Effector memory CD4-positive, alpha-beta T cell (primary cell): ENCODE measurements at regions not wholly inside any gene's neighbourhood (a gene's known extent, or its start where the extent isn't known, plus 50 kb on each side); places are given as distances from the start of the nearest gene placed in this dataset.

Experiments used
- DNase-seq, 3 donors: peaks; one replicate each; pipeline ENCODE4 v3.0.0-alpha.2; 2020
- H3K27ac ChIP-seq: 2 replicates; pipeline ENCODE4 v1.7.0; 2013; ENCODE audit warnings: mild to moderate bottlenecking, low read length, moderate library complexity; ENCODE audit not compliant: insufficient read depth, poor library complexity, severe bottlenecking
- H3K27me3 ChIP-seq: replicated peaks from 2 replicates; pipeline ENCODE4 v1.7.0; 2013; ENCODE audit warnings: mild to moderate bottlenecking, low read length; ENCODE audit not compliant: insufficient read depth, control insufficient read depth, poor library complexity, severe bottlenecking
- H3K36me3 ChIP-seq: 2 replicates; pipeline ENCODE4 v1.7.0; 2013; ENCODE audit warnings: mild to moderate bottlenecking, low read length, moderate library complexity; ENCODE audit not compliant: control insufficient read depth, insufficient read depth
- H3K4me1 ChIP-seq: 2 replicates; pipeline ENCODE4 v1.7.0; 2013; ENCODE audit warnings: low read length, mild to moderate bottlenecking; ENCODE audit not compliant: control insufficient read depth, insufficient read depth, poor library complexity, severe bottlenecking
- H3K4me3 ChIP-seq: 2 replicates; pipeline ENCODE4 v1.7.0; 2013; ENCODE audit warnings: low read length, low read depth, mild to moderate bottlenecking; ENCODE audit not compliant: insufficient read depth, poor library complexity, severe bottlenecking
- H3K9me3 ChIP-seq: 2 replicates; pipeline ENCODE4 v1.7.0; 2013; ENCODE audit warnings: mild to moderate bottlenecking, low read length, moderate library complexity; ENCODE audit not compliant: control insufficient read depth

GRCh38 chr10:9986786-9987185 is 1030.9 kb upstream of the CELF2 start:
- H3K36me3 ChIP-seq, result no peaks in the 10 kb centered on the region
- DNase-seq, result no peak

DNA sequence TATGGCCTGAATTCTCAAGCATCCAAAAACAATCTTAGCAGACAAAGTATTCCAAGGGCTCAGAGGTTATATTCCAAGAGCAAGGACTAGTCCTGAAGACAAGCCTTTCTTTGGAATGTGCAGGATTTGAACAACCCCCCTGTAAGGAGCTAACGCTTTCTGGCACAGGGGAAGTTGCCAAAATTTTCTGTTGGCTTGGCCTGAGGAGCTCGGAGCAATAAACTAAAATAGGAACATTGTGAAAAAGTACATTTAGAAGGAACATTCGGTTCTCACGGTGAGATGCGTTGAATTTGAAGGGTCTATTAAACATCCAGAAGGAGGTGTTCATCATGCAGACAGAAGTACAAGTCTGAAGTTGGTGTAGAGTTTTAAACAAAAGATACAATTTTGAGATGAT is 1030.5 kb upstream of the CELF2 start:
- no peaks in the 10 kb centered on the region for H3K36me3 ChIP-seq
- H3K4me3 ChIP-seq, result no peak overlapping the region
- H3K9me3 ChIP-seq, result no peaks in the 10 kb centered on the region
- H3K4me1 ChIP-seq, result no peaks in the 10 kb centered on the region
- no peak overlapping the region for H3K27ac ChIP-seq
- no peak for DNase-seq
- H3K27me3 ChIP-seq, result no peaks in the 10 kb centered on the region

More at GRCh38 chr10:9986786-9987185, 1030.9 kb upstream of the CELF2 start:
- Histone ChIP-seq H3K9me3 (no peaks in the 10 kb centered on the region), H3K4me3 (no peak overlapping the region), H3K27me3 (no peaks in the 10 kb centered on the region), H3K4me1 (no peaks in the 10 kb centered on the region), H3K27ac (no peak overlapping the region)

GRCh38 chr10:9992661-9993060 is 1025.0 kb upstream of the CELF2 start:
- Histone ChIP-seq H3K36me3 (no peaks in the 10 kb centered on the region), H3K27me3 (no peaks in the 10 kb centered on the region), H3K9me3 (no peaks in the 10 kb centered on the region), H3K4me3 (no peak overlapping the region), H3K4me1 (no peaks in the 10 kb centered on the region), H3K27ac (no peak overlapping the region)
- no peak for DNase-seq

GRCh38 chr10:9994131-9994530 is 1023.5 kb upstream of the CELF2 start:
- no peak overlapping the region for H3K4me3 ChIP-seq
- H3K27me3 ChIP-seq, result no peaks in the 10 kb centered on the region
- no peaks in the 10 kb centered on the region for H3K36me3 ChIP-seq
- H3K27ac ChIP-seq, result no peak overlapping the region
- DNase-seq, result no peak
- H3K4me1 ChIP-seq, result no peaks in the 10 kb centered on the region
- no peaks in the 10 kb centered on the region for H3K9me3 ChIP-seq

- no peak overlapping the region for H3K4me3 ChIP-seq
- H3K4me1 ChIP-seq, result no peaks in the 10 kb centered on the region
- no peak for DNase-seq
- H3K27me3 ChIP-seq, result no peaks in the 10 kb centered on the region
- H3K27ac ChIP-seq, result no peak overlapping the region
- no peaks in the 10 kb centered on the region for H3K9me3 ChIP-seq
- no peaks in the 10 kb centered on the region for H3K36me3 ChIP-seq
Measured at GRCh38 chr10:9999627-10000026, 1018.0 kb upstream of the CELF2 start.

DNA sequence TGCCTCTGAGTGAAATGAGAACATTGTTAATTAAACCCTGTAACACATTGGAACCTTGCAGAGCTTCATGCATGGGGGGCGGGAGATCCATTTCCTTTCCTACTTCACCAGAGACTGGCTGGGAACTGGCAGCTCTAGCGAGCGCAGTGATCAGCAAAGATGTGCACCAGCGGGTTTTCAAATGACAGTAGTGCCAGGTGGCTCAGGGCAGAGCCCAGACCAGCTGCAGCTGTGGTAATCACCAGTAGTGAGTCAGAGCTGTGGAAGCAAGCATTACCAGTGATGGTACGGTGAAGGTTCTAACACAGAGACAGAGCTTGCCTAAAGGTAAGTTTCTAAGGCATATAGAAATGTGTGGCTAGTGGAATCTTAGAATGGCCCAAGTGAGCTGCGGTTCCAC is 1009.7 kb upstream of the CELF2 start:
- H3K9me3 ChIP-seq, result no peaks in the 10 kb centered on the region
- H3K36me3 ChIP-seq, result no peaks in the 10 kb centered on the region
- no peak for DNase-seq
- no peak overlapping the region for H3K27ac ChIP-seq
- H3K27me3 ChIP-seq, result no peaks in the 10 kb centered on the region
- H3K4me1 ChIP-seq, result no peaks in the 10 kb centered on the region
- no peak overlapping the region for H3K4me3 ChIP-seq

- DNase-seq, result no peak
- Histone ChIP-seq H3K9me3 (no peaks in the 10 kb centered on the region), H3K4me1 (no peaks in the 10 kb centered on the region), H3K27ac (no peak overlapping the region), H3K36me3 (no peaks in the 10 kb centered on the region), H3K27me3 (no peaks in the 10 kb centered on the region), H3K4me3 (no peak overlapping the region)
Measured at GRCh38 chr10:10010397-10010796, 1007.3 kb upstream of the CELF2 start.

- no peak overlapping the region for H3K4me3 ChIP-seq
- no peaks in the 10 kb centered on the region for H3K9me3 ChIP-seq
- DNase-seq, result no peak
- H3K27me3 ChIP-seq, result no peaks in the 10 kb centered on the region
- no peaks in the 10 kb centered on the region for H3K4me1 ChIP-seq
- H3K27ac ChIP-seq, result no peak overlapping the region
- H3K36me3 ChIP-seq, result no peaks in the 10 kb centered on the region
Measured at GRCh38 chr10:10014846-10015245, 1002.8 kb upstream of the CELF2 start.

DNA sequence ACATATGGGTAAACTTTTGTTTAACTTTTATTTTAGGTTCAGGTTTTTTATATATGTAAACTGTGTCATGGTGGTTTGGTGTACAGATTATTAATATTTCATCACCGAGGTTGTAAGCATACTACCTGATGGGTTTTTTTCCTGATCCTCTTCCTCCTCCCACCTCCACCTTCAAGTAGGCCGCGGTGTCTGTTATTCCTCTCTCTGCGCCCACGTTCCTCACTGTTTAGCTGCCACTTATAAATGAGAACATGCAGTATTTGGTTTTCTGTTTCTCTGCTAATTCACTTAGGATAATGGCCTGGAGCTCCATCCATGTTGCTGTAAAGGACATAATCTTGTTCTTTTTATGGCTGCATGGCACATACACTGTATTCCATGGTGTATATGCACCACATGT is 1000.0 kb upstream of the CELF2 start:
- Histone ChIP-seq H3K4me3 (no peak overlapping the region), H3K4me1 (no peaks in the 10 kb centered on the region), H3K36me3 (no peaks in the 10 kb centered on the region), H3K27ac (no peak overlapping the region), H3K9me3 (no peaks in the 10 kb centered on the region), H3K27me3 (no peaks in the 10 kb centered on the region)
- DNase-seq, result no peak

- Histone ChIP-seq H3K4me3 (no peak overlapping the region), H3K27me3 (no peaks in the 10 kb centered on the region), H3K4me1 (no peaks in the 10 kb centered on the region), H3K27ac (no peak overlapping the region), H3K9me3 (no peaks in the 10 kb centered on the region), H3K36me3 (no peaks in the 10 kb centered on the region)
- no peak for DNase-seq
Measured at GRCh38 chr10:10020945-10021344, 996.7 kb upstream of the CELF2 start.

GRCh38 chr10:10032991-10033390 is 984.7 kb upstream of the CELF2 start:
- no peaks in the 10 kb centered on the region for H3K9me3 ChIP-seq
- no peak overlapping the region for H3K4me3 ChIP-seq
- no peaks in the 10 kb centered on the region for H3K36me3 ChIP-seq
- no peak overlapping the region for H3K27ac ChIP-seq
- no peak for DNase-seq
- H3K4me1 ChIP-seq, result no peaks in the 10 kb centered on the region
- no peaks in the 10 kb centered on the region for H3K27me3 ChIP-seq
